ENCODE measurements at regions not wholly inside any gene's neighbourhood (a gene's known extent, or its start where the extent isn't known, plus 50 kb on each side); places are given as distances from the start of the nearest gene placed in this dataset.
A peak's percentile ranks its signal among the peaks of the same experiment; 100 is the strongest.

- no peak overlapping the region for H3K4me3 ChIP-seq (ENCODE audit: low read depth, low read length)
- in situ Hi-C loops (cut with HindIII; ENCODE audit: low sequenced_read_pairs): no loop called here
- TF ChIP-seq, protein P1, sequence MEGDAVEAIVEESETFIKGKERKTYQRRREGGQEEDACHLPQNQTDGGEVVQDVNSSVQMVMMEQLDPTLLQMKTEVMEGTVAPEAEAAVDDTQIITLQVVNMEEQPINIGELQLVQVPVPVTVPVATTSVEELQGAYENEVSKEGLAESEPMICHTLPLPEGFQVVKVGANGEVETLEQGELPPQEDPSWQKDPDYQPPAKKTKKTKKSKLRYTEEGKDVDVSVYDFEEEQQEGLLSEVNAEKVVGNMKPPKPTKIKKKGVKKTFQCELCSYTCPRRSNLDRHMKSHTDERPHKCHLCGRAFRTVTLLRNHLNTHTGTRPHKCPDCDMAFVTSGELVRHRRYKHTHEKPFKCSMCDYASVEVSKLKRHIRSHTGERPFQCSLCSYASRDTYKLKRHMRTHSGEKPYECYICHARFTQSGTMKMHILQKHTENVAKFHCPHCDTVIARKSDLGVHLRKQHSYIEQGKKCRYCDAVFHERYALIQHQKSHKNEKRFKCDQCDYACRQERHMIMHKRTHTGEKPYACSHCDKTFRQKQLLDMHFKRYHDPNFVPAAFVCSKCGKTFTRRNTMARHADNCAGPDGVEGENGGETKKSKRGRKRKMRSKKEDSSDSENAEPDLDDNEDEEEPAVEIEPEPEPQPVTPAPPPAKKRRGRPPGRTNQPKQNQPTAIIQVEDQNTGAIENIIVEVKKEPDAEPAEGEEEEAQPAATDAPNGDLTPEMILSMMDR (IDR thresholded peaks at IDR 0.05; ENCODE audit: low read depth, low read length): no peak
- DNase-seq (ENCODE audit: low read depth, low spot score): no peak
Observed at GRCh38 chr15:70151003-70151402, 53.3 kb upstream of the TLE3 start.

DNA sequence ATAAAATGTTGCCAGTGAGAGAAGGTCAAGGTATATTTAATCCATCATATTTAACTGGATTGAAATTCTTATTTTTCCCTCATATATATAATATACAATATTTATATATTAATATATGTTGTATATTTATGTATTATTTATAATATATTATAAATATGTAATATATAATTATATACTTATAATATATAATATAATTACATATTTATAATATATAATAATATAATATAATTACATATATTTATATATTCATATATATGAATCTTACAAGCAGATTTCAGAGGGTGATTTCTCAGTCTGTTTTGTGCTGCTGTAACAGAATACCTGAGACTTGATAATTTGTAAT lies 52.7 kb upstream of the TLE3 start:
- TF ChIP-seq, protein P1 (IDR thresholded peaks at IDR 0.05; ENCODE audit: low read depth, low read length): no peak

DNA sequence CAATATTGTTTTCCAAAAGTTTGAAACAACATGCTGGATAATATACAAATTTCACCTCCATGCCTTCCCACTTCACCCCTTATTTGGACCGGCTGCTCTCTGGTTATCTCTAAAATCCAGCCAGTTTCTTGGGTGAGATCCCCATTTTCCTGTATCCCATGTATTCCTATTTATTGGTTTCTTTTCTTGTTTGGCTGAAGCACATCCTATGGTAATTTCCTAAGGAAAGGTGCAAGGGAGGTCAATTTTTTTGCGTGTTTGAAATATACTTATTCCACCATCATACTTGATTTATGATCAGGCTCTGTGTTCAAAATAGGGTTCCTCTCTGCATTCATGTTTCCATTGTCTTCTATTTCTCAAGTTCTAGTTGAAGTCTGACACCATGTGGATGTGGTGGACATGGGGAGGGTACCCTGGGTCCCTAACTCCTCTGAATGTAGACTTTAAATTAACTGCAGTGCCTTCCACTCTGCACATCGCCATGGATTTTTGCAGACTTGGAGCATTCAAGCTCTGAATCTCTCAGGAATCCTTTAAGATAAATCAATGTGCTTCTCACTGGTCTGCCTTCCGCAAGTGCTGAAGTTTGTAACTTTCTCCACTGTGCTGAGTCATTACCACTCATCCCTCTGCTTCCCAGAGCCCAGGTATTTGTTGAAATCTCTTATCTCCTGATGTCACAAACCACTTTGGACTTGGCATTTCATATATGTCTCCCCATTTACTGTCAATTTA lies 52.1 kb upstream of the TLE3 start:
- TF ChIP-seq, protein P1 (IDR thresholded peaks at IDR 0.05; ENCODE audit: low read depth, low read length): no peak
- in situ Hi-C loops (cut with HindIII; ENCODE audit: low sequenced_read_pairs): no loop called here
- DNase-seq (ENCODE audit: low read depth, low spot score): peak; percentile 50
- H3K4me3 ChIP-seq (ENCODE audit: low read depth, low read length): no peak overlapping the region

More for the DNA sequence above, 52.7 kb upstream of the TLE3 start:
- in situ Hi-C loops (cut with HindIII; ENCODE audit: low sequenced_read_pairs): no loop called here
- H3K4me3 ChIP-seq (ENCODE audit: low read depth, low read length): no peak overlapping the region
- DNase-seq (ENCODE audit: low read depth, low spot score): no peak

- TF ChIP-seq, protein P1 (IDR thresholded peaks at IDR 0.05; ENCODE audit: low read depth, low read length): no peak
- no peak for DNase-seq (ENCODE audit: low read depth, low spot score)
- no peak overlapping the region for H3K4me3 ChIP-seq (ENCODE audit: low read depth, low read length)
- in situ Hi-C loops (cut with HindIII; ENCODE audit: low sequenced_read_pairs): no loop called here
Observed at GRCh38 chr15:70147778-70148177, 50.1 kb upstream of the TLE3 start.
